HG02623 (cell line): ENCODE measurements at regions not wholly inside any gene's neighbourhood (a gene's known extent, or its start where the extent isn't known, plus 50 kb on each side); places are given as distances from the start of the nearest gene placed in this dataset.

Experiments
- ATAC-seq: cut with Tn5 transposase; IDR thresholded peaks from one replicate; pipeline ENCODE4 v1.9.1; 2021; ENCODE audit warnings: moderate library complexity; ENCODE audit not compliant: unreplicated experiment

- peak; percentile 81 for ATAC-seq
These were observed 67.2 kb upstream of the HMGA2 start for GRCh38 chr12:65756956-65757511.

- no peak for ATAC-seq
These were observed 65.9 kb upstream of the HMGA2 start for GRCh38 chr12:65758401-65758800.

GRCh38 chr12:65759735-65760134 lies 64.5 kb upstream of the HMGA2 start:
- no peak for ATAC-seq

GRCh38 chr12:65761301-65761700 lies 63.0 kb upstream of the HMGA2 start:
- no peak for ATAC-seq

- no peak for ATAC-seq
These were observed 60.0 kb upstream of the HMGA2 start for GRCh38 chr12:65764325-65764724.

- no peak for ATAC-seq
These were observed 58.9 kb upstream of the HMGA2 start for GRCh38 chr12:65765436-65765813.

- no peak for ATAC-seq
These were observed 54.4 kb upstream of the HMGA2 start for GRCh38 chr12:65769880-65770279.
